ENCODE measurements at regions not wholly inside any gene's neighbourhood (a gene's known extent, or its start where the extent isn't known, plus 50 kb on each side); places are given as distances from the start of the nearest gene placed in this dataset.
A peak's percentile ranks its signal among the peaks of the same experiment; 100 is the strongest.

DNA sequence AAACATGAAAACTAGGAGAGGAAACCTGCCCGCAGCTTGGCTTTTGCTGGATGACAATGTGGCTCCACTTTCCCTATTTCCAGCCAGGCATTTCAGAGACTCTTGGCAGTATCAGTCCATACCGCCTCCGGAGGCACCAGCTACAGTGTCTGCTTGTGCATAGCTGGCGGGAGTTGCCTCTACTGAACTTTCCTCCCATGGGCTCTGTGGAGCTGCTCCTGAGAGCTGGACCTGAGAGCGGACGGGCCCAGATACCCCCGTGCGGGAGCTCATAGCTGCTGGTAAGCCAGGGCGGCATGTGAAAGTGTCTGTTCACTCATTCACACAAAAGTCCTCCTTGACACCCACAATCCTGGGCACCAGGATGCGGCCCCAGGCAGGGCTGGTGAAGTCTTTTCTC, 130.3 kb upstream of the PMEPA1 start:
- H3K4me3 ChIP-seq: no peak overlapping the region
- H3K36me3 ChIP-seq: no peaks in the 10 kb centered on the region
- TF ChIP-seq CTCF (IDR thresholded peaks at IDR 0.05): no peak
- no peak overlapping the region for H3K27ac ChIP-seq
- no peaks in the 10 kb centered on the region for H3K27me3 ChIP-seq
- no peaks in the 10 kb centered on the region for H3K9me3 ChIP-seq
- peak; percentile 51 for DNase-seq (ENCODE audit: low spot score)
- H3K4me1 ChIP-seq: no peaks in the 10 kb centered on the region

GRCh38 chr20:57838670-57839151, 128.9 kb upstream of the PMEPA1 start:
- Histone ChIP-seq H3K27ac (no peak overlapping the region), H3K36me3 (no peaks in the 10 kb centered on the region), H3K27me3 (no peaks in the 10 kb centered on the region), H3K9me3 (no peaks in the 10 kb centered on the region), H3K4me1 (no peaks in the 10 kb centered on the region), H3K4me3 (no peak overlapping the region)
- no peak for DNase-seq (ENCODE audit: low spot score)
- no peak for TF ChIP-seq CTCF (IDR thresholded peaks at IDR 0.05)

GRCh38 chr20:57837208-57838035, 127.6 kb upstream of the PMEPA1 start:
- no peak overlapping the region for H3K27ac ChIP-seq
- no peak for DNase-seq (ENCODE audit: low spot score)
- no peak overlapping the region for H3K4me3 ChIP-seq
- TF ChIP-seq CTCF (IDR thresholded peaks at IDR 0.05): no peak
- H3K36me3 ChIP-seq: no peaks in the 10 kb centered on the region
- no peaks in the 10 kb centered on the region for H3K4me1 ChIP-seq
- no peaks in the 10 kb centered on the region for H3K27me3 ChIP-seq
- no peaks in the 10 kb centered on the region for H3K9me3 ChIP-seq

DNA sequence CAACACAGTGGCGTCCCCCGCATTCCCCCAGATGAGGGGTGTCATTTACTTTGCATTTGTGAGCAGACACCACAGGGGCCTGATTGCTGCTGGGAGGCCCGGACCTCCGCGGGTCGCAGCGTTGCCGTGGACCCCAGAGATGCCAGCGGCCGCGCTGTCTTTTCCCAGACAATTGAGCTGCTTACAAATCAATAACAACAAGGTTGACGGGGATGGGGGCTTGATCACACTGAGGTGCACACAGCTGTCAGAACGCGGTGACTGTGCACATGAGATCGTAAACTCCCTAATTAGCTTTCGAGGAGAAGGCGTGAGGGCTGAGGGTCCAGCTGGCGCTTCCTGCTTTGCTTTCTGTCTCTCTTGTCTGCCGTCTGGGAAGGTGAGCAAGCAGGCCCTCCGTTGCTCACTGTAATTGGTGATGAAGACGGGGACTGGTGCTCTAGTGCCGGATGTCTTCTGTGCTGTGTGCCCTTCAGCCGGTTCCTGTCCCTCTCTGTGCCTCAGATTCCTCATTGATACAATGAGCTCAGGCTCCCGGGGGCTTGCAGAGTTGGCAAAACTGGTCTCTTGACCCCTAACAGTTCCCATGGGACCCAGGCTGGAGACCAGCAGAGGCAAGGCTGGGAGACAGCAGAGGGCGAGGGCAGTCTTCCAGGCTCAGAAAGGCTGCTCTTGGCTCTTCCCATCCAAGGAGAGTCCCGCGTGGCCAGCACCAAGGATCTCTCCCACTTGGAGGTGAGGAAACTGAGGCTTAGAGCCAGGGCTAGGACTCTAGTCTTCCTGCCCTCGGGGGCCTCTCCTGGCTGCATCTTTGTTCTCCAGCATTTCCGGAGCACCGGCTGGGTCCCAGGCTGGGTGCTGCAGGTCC, 126.0 kb upstream of the PMEPA1 start:
- Histone ChIP-seq H3K4me1 (no peaks in the 10 kb centered on the region), H3K36me3 (no peaks in the 10 kb centered on the region), H3K9me3 (no peaks in the 10 kb centered on the region), H3K27ac (no peak overlapping the region), H3K4me3 (no peak overlapping the region), H3K27me3 (no peaks in the 10 kb centered on the region)
- DNase-seq (ENCODE audit: low spot score): no peak
- no peak for TF ChIP-seq CTCF (IDR thresholded peaks at IDR 0.05)

DNA sequence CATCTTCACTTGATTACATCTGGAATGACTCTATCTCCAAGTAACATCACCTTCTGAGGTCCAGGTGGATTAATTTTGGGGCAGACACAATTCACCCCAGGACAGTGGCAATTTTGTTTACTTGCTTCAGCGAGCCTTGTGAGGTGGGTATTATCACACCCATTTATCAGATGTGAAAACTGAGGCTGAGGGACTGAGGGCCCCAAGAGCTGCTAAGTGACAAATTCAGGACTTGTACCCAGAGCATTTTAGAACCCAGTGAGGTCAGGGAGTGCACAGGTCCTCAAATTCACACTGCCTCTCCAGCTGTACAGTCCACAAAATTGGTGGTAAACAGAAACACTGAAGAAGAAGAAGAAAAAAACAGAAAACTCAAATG, 125.2 kb upstream of the PMEPA1 start:
- no peaks in the 10 kb centered on the region for H3K36me3 ChIP-seq
- TF ChIP-seq CTCF (IDR thresholded peaks at IDR 0.05): no peak
- H3K27me3 ChIP-seq: no peaks in the 10 kb centered on the region
- H3K9me3 ChIP-seq: no peaks in the 10 kb centered on the region
- no peak overlapping the region for H3K4me3 ChIP-seq
- no peaks in the 10 kb centered on the region for H3K4me1 ChIP-seq
- H3K27ac ChIP-seq: no peak overlapping the region
- DNase-seq (ENCODE audit: low spot score): no peak
